Neural cell (in vitro differentiated cells): ENCODE measurements at regions not wholly inside any gene's neighbourhood (a gene's known extent, or its start where the extent isn't known, plus 50 kb on each side); places are given as distances from the start of the nearest gene placed in this dataset.

ENCODE experiments used
- H2AFZ ChIP-seq: fragments of 200-600, 300-800 bp; sonication (generic), shearing (Covaris generic); 2 replicates; pipeline ENCODE4 v1.6.0; 2014; ENCODE audit warnings: low read depth, mild to moderate bottlenecking, antibody characterized with exemption, low read length, moderate library complexity
- H3F3A ChIP-seq: fragments of 200-600 bp; shearing (Covaris generic); 2 replicates; pipeline ENCODE4 v1.6.1; 2016; ENCODE audit warnings: mild to moderate bottlenecking, moderate library complexity, mixed read lengths, antibody characterized with exemption, low read length; ENCODE audit not compliant: insufficient read depth, poor library complexity, severe bottlenecking
- H3K27ac ChIP-seq: fragments of 200-600, 300-800 bp; sonication (generic), shearing (Covaris generic); 2 replicates; pipeline ENCODE4 v1.5.1; 2014; ENCODE audit warnings: mild to moderate bottlenecking, low read length, moderate library complexity
- H3K27me3 ChIP-seq: fragments of 300-800, 200-600 bp; sonication (generic), shearing (Covaris generic); 2 replicates; pipeline ENCODE4 v1.6.0; 2014; ENCODE audit warnings: mild to moderate bottlenecking, low read depth, low read length, moderate library complexity; ENCODE audit not compliant: insufficient read depth
- H3K36me3 ChIP-seq: fragments of 300-800, 200-600 bp; sonication (generic), shearing (Covaris generic); 2 replicates; pipeline ENCODE4 v1.5.1; 2014; ENCODE audit warnings: mild to moderate bottlenecking, antibody characterized with exemption, low read length, moderate library complexity; ENCODE audit not compliant: insufficient read depth
- H3K4me2 ChIP-seq: fragments of 300-800, 200-600 bp; sonication (generic), shearing (Covaris generic); 2 replicates; pipeline ENCODE4 v1.6.0; 2014; ENCODE audit warnings: mild to moderate bottlenecking, low read length
- H3K4me3 ChIP-seq: fragments of 300-800, 200-600 bp; sonication (generic), shearing (Covaris generic); 2 replicates; pipeline ENCODE4 v1.5.1; 2014; ENCODE audit warnings: mild to moderate bottlenecking, low read length, moderate library complexity
- H3K79me2 ChIP-seq: fragments of 200-600 bp; shearing (Covaris generic); replicated peaks from 2 replicates; pipeline ENCODE4 v1.6.0; 2014; ENCODE audit warnings: mild to moderate bottlenecking, low read length, moderate library complexity; ENCODE audit not compliant: insufficient read depth
- H3K9ac ChIP-seq: fragments of 300-800, 200-600 bp; sonication (generic), shearing (Covaris generic); 2 replicates; pipeline ENCODE4 v1.6.1; 2016; ENCODE audit warnings: mild to moderate bottlenecking, low read length, mixed read lengths
- H3K9me2 ChIP-seq: fragments of 200-600 bp; shearing (Covaris generic); 2 replicates; pipeline ENCODE4 v1.6.1; 2016; ENCODE audit warnings: mild to moderate bottlenecking, low read length, mixed read lengths; ENCODE audit not compliant: insufficient read depth
- H3K9me3 ChIP-seq: fragments of 200-600, 300-800 bp; sonication (generic), shearing (Covaris generic); 2 replicates; pipeline ENCODE4 v1.6.1; 2016; ENCODE audit warnings: mild to moderate bottlenecking, mixed run types, low read length, moderate library complexity, mixed read lengths
- H4K20me1 ChIP-seq: fragments of 200-600 bp; shearing (Covaris generic); 2 replicates; pipeline ENCODE4 v1.6.1; 2016; ENCODE audit warnings: mild to moderate bottlenecking, mixed run types; ENCODE audit not compliant: insufficient read depth
- EP300 ChIP-seq: fragments of 450-650 bp; conservative IDR thresholded peaks from 2 replicates; pipeline ENCODE4 v1.6.1; 2014; ENCODE audit warnings: antibody characterized with exemption, mild to moderate bottlenecking, moderate library complexity; ENCODE audit not compliant: poor library complexity, severe bottlenecking
- EZH2 ChIP-seq: fragments of 200-600, 300-800 bp; shearing (Covaris generic), sonication (generic); IDR thresholded peaks from 2 replicates; pipeline ENCODE4 v1.6.1; 2014; ENCODE audit warnings: antibody characterized with exemption, low read length, borderline replicate concordance, mild to moderate bottlenecking; ENCODE audit not compliant: insufficient read depth, poor library complexity, severe bottlenecking
- MXI1 ChIP-seq: fragments of 450-650 bp; conservative IDR thresholded peaks from 2 replicates; pipeline ENCODE4 v1.6.1; 2014; ENCODE audit warnings: antibody characterized with exemption, mild to moderate bottlenecking; ENCODE audit not compliant: poor library complexity, severe bottlenecking
- POLR2AphosphoS5 ChIP-seq: IDR thresholded peaks from 2 replicates; pipeline ENCODE4 v1.6.1; 2012
- RAD21 ChIP-seq: fragments of 450-650 bp; conservative IDR thresholded peaks from 2 replicates; pipeline ENCODE4 v1.6.1; 2014; ENCODE audit warnings: antibody characterized with exemption, mild to moderate bottlenecking, moderate library complexity
- REST ChIP-seq: IDR thresholded peaks from 2 replicates; pipeline ENCODE4 v1.6.1; 2012; ENCODE audit warnings: borderline replicate concordance
- SMC3 ChIP-seq: fragments of 450-650 bp; conservative IDR thresholded peaks from 2 replicates; pipeline ENCODE4 v1.6.1; 2014; ENCODE audit warnings: antibody characterized with exemption, mild to moderate bottlenecking, moderate library complexity; ENCODE audit not compliant: poor library complexity
- TAF1 ChIP-seq: IDR thresholded peaks from 2 replicates; pipeline ENCODE4 v1.6.1; 2012; ENCODE audit warnings: low read depth
- TF ChIP-seq, protein P1 (sequence below): fragments of 450-650 bp; IDR thresholded peaks from 2 replicates; pipeline ENCODE4 v1.5.1; 2014; ENCODE audit warnings: antibody characterized with exemption, mild to moderate bottlenecking, moderate library complexity; ENCODE audit not compliant: poor library complexity, severe bottlenecking

DNA sequence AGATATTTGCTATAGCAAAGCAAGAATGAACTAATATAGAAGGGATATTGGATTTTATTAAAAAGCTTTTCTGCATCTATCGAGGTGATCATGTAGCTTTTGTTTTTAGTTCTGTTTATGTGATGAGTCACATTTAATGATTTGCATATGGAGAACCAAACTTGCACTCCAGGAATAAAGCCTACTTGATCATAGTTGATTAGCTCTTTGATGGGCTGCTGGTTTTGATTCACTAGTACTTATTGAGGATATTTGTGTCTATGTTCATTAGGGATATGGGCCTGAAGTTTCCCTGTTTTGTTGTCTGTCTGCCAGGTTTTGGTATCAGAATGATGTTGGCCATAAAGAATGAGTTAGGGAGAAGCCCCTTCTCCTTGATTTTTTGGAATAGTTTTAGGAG is 310.7 kb downstream of the ARPP21 start:
- no peaks in the 10 kb centered on the region for H3F3A ChIP-seq
- no peak overlapping the region for H3K4me2 ChIP-seq
- H3K27ac ChIP-seq: no peak overlapping the region
- H3K9me3 ChIP-seq: no peaks in the 10 kb centered on the region
- H3K36me3 ChIP-seq: no peaks in the 10 kb centered on the region
- no peaks in the 10 kb centered on the region for H3K9me2 ChIP-seq
- no peaks in the 10 kb centered on the region for H4K20me1 ChIP-seq
- H3K79me2 ChIP-seq: no peaks in the 10 kb centered on the region
- H3K27me3 ChIP-seq: no peaks in the 10 kb centered on the region
- no peak overlapping the region for H3K9ac ChIP-seq
- H3K4me3 ChIP-seq: no peak overlapping the region
- TF ChIP-seq EP300 (no peak), POLR2AphosphoS5 (no peak), MXI1 (no peak), TAF1 (no peak), SMC3 (no peak), EZH2 (no peak), REST (no peak), RAD21 (no peak)
- TF ChIP-seq, protein P1, sequence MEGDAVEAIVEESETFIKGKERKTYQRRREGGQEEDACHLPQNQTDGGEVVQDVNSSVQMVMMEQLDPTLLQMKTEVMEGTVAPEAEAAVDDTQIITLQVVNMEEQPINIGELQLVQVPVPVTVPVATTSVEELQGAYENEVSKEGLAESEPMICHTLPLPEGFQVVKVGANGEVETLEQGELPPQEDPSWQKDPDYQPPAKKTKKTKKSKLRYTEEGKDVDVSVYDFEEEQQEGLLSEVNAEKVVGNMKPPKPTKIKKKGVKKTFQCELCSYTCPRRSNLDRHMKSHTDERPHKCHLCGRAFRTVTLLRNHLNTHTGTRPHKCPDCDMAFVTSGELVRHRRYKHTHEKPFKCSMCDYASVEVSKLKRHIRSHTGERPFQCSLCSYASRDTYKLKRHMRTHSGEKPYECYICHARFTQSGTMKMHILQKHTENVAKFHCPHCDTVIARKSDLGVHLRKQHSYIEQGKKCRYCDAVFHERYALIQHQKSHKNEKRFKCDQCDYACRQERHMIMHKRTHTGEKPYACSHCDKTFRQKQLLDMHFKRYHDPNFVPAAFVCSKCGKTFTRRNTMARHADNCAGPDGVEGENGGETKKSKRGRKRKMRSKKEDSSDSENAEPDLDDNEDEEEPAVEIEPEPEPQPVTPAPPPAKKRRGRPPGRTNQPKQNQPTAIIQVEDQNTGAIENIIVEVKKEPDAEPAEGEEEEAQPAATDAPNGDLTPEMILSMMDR: no peak
- H2AFZ ChIP-seq: no peak overlapping the region

- Histone ChIP-seq H3F3A (no peaks in the 10 kb centered on the region), H4K20me1 (no peaks in the 10 kb centered on the region), H3K4me2 (no peak overlapping the region), H3K27ac (no peak overlapping the region), H3K79me2 (no peaks in the 10 kb centered on the region), H3K36me3 (no peaks in the 10 kb centered on the region), H3K9ac (no peak overlapping the region), H3K9me3 (no peaks in the 10 kb centered on the region), H3K4me3 (no peak overlapping the region), H3K9me2 (no peaks in the 10 kb centered on the region), H3K27me3 (no peaks in the 10 kb centered on the region), H2AFZ (no peak overlapping the region)
- TF ChIP-seq SMC3 (no peak), POLR2AphosphoS5 (no peak), TAF1 (no peak), EP300 (no peak), RAD21 (no peak), REST (no peak), EZH2 (no peak), MXI1 (no peak)
- TF ChIP-seq, protein P1: no peak
These were observed 315.1 kb downstream of the ARPP21 start for GRCh38 chr3:35954413-35954812.
